Activated CD4-positive, alpha-beta T cell treated with anti-CD3 and anti-CD28 coated beads for 36 hours (primary cell): ENCODE measurements at regions not wholly inside any gene's neighbourhood (a gene's known extent, or its start where the extent isn't known, plus 50 kb on each side); places are given as distances from the start of the nearest gene placed in this dataset.
"Not testable (repeated sequence)": the region's sequence is repeated elsewhere in the genome, so short reads cannot be mapped to it uniquely, and the experiment has no call there.

Experiments
- ATAC-seq: fragments of 200-7000 bp; cut with Tn5 transposase; one replicate; pipeline ENCODE4 v1.10.0; 2021; ENCODE audit warnings: mild to moderate bottlenecking, moderate library complexity
- CTCF ChIA-PET: fragments of 350-600 bp; sonication (Branson Sonifier 250); formaldehyde crosslinking; loops from one replicate; lab custom pipeline; 2021; ENCODE audit warnings: antibody characterized with exemption; lab: Charles Lee
- POLR2A ChIA-PET: fragments of 350-600 bp; sonication (Branson Sonifier 250); formaldehyde crosslinking; loops from one replicate; lab custom pipeline; 2021; ENCODE audit warnings: antibody characterized with exemption, inconsistent platforms; lab: Charles Lee
- DNase-seq: peaks from one replicate; pipeline ENCODE4 v3.0.0-alpha.2; 2020
- H3K27ac Mint-ChIP-seq: one replicate; pipeline ENCODE4 v1.8.0; 2021; ENCODE audit warnings: mixed read lengths
- H3K27me3 Mint-ChIP-seq: one replicate; pipeline ENCODE4 v1.8.0; 2021; ENCODE audit warnings: mixed read lengths
- H3K36me3 Mint-ChIP-seq: one replicate; pipeline ENCODE4 v1.8.0; 2021; ENCODE audit warnings: low read depth, mixed read lengths
- H3K4me1 Mint-ChIP-seq: one replicate; pipeline ENCODE4 v1.8.0; 2021; ENCODE audit warnings: mixed read lengths
- H3K4me3 Mint-ChIP-seq: one replicate; pipeline ENCODE4 v1.8.0; 2021; ENCODE audit warnings: mild to moderate bottlenecking, moderate library complexity, mixed read lengths
- H3K9me3 Mint-ChIP-seq: one replicate; pipeline ENCODE4 v1.8.0; 2021; ENCODE audit warnings: low read depth, mixed read lengths
- intact Hi-C, 2 experiments: fragments of 100-400 bp; cut with DNase I in 1 of 2; cut with micrococcal nuclease in 1 of 2; formaldehyde crosslinking; loops; one replicate each; pipeline versions ENCODE4 v1.14.2 to v1.15.1; 2022 to 2024; cut with DNase I, micrococcal nuclease

GRCh38 chr1:214095896-214096295 is 108.1 kb downstream of the PROX1 start:
- ATAC-seq, DNase-seq: not testable (repeated sequence)

GRCh38 chr1:214101246-214101645 is 113.5 kb downstream of the PROX1 start:
- Mint-ChIP-seq H3K27me3 (no peaks in the 10 kb centered on the region), H3K36me3 (no peaks in the 10 kb centered on the region), H3K4me1 (no peaks in the 10 kb centered on the region), H3K27ac (no peak overlapping the region), H3K4me3 (no peak overlapping the region), H3K9me3 (peaks cover 3% of the 10 kb centered on the region)
- no peak for ATAC-seq
- no peak for DNase-seq
- ChIA-PET POLR2A (no interaction called here), CTCF (interaction anchor here (0.6 kb wide), 1 partner anchor 226 kb away, joined by 3 read pairs; no protein-coding TSS in a partner anchor)
- intact Hi-C loops, result no loop called here

More at GRCh38 chr1:214095896-214096295, 108.1 kb downstream of the PROX1 start:
- POLR2A ChIA-PET, CTCF ChIA-PET, H3K4me1 Mint-ChIP-seq, H3K4me3 Mint-ChIP-seq, H3K27me3 Mint-ChIP-seq, H3K36me3 Mint-ChIP-seq, H3K27ac Mint-ChIP-seq, H3K9me3 Mint-ChIP-seq, intact Hi-C loops: not testable (repeated sequence)

- intact Hi-C loops, result no loop called here
- Mint-ChIP-seq H3K27me3 (no peaks in the 10 kb centered on the region), H3K4me3 (no peak overlapping the region), H3K36me3 (no peaks in the 10 kb centered on the region), H3K9me3 (peaks cover 3% of the 10 kb centered on the region), H3K4me1 (no peaks in the 10 kb centered on the region), H3K27ac (no peak overlapping the region)
- ATAC-seq, result no peak
- CTCF ChIA-PET, result interaction anchor here (0.6 kb wide), 1 partner anchor 226 kb away, joined by 3 read pairs; no protein-coding TSS in a partner anchor
- POLR2A ChIA-PET, result no interaction called here
- DNase-seq, result no peak
Observed at GRCh38 chr1:214101828-214102227, 114.1 kb downstream of the PROX1 start.

GRCh38 chr1:214102907-214103306 is 115.1 kb downstream of the PROX1 start:
- DNase-seq, result no peak
- H3K27ac Mint-ChIP-seq, result no peak overlapping the region
- H3K27me3 Mint-ChIP-seq, result no peaks in the 10 kb centered on the region
- peaks cover 3% of the 10 kb centered on the region for H3K9me3 Mint-ChIP-seq
- H3K4me3 Mint-ChIP-seq, result no peak overlapping the region
- intact Hi-C loops, result no loop called here
- no peak for ATAC-seq
- ChIA-PET CTCF (interaction anchor here (0.7 kb wide), 1 partner anchor 427 kb away, joined by 3 read pairs; no protein-coding TSS in a partner anchor), POLR2A (no interaction called here)
- H3K36me3 Mint-ChIP-seq, result no peaks in the 10 kb centered on the region
- no peaks in the 10 kb centered on the region for H3K4me1 Mint-ChIP-seq

GRCh38 chr1:214103778-214104177 is 116.0 kb downstream of the PROX1 start:
- Mint-ChIP-seq H3K4me3 (no peak overlapping the region), H3K27me3 (peaks cover under 1% of the 10 kb centered on the region), H3K4me1 (no peaks in the 10 kb centered on the region), H3K9me3 (peaks cover 3% of the 10 kb centered on the region), H3K36me3 (no peaks in the 10 kb centered on the region), H3K27ac (no peak overlapping the region)
- intact Hi-C loops, result no loop called here
- DNase-seq (no peak), ATAC-seq (no peak)
- ChIA-PET POLR2A (no interaction called here), CTCF (no interaction called here)

GRCh38 chr1:214106375-214106774 is 118.6 kb downstream of the PROX1 start:
- Mint-ChIP-seq H3K4me1 (no peaks in the 10 kb centered on the region), H3K9me3 (peaks cover 3% of the 10 kb centered on the region), H3K4me3 (no peak overlapping the region), H3K36me3 (no peaks in the 10 kb centered on the region), H3K27me3 (peaks cover 2% of the 10 kb centered on the region), H3K27ac (no peak overlapping the region)
- no peak for ATAC-seq
- CTCF ChIA-PET, result interaction anchor here (0.8 kb wide), 1 partner anchor 260 kb away, joined by 3 read pairs; no protein-coding TSS in a partner anchor
- no peak for DNase-seq
- POLR2A ChIA-PET, result no interaction called here
- intact Hi-C loops, result no loop called here

GRCh38 chr1:214107322-214108096 is 119.7 kb downstream of the PROX1 start:
- H3K4me3 Mint-ChIP-seq, result no peak overlapping the region
- ATAC-seq (no peak), DNase-seq (no peak)
- H3K27me3 Mint-ChIP-seq, result peaks cover 2% of the 10 kb centered on the region
- POLR2A ChIA-PET, result no interaction called here
- no peaks in the 10 kb centered on the region for H3K4me1 Mint-ChIP-seq
- no peak overlapping the region for H3K27ac Mint-ChIP-seq
- no peaks in the 10 kb centered on the region for H3K36me3 Mint-ChIP-seq
- H3K9me3 Mint-ChIP-seq, result peaks cover 3% of the 10 kb centered on the region
- intact Hi-C loops, result no loop called here
- CTCF ChIA-PET, result interaction anchor here (1.5 kb wide), 1 partner anchor 15 kb away, joined by 4 read pairs; no protein-coding TSS in a partner anchor

GRCh38 chr1:214108097-214108446 is 120.3 kb downstream of the PROX1 start:
- DNase-seq (no peak), ATAC-seq (no peak)
- Mint-ChIP-seq H3K36me3 (no peaks in the 10 kb centered on the region), H3K27ac (no peak overlapping the region), H3K4me1 (no peaks in the 10 kb centered on the region), H3K4me3 (no peak overlapping the region), H3K9me3 (peaks cover 3% of the 10 kb centered on the region), H3K27me3 (peaks cover 2% of the 10 kb centered on the region)
- CTCF ChIA-PET, result interaction anchor here (1.5 kb wide), 1 partner anchor 15 kb away, joined by 4 read pairs; no protein-coding TSS in a partner anchor
- intact Hi-C loops, result no loop called here
- POLR2A ChIA-PET, result no interaction called here

GRCh38 chr1:214111796-214112195 is 124.0 kb downstream of the PROX1 start:
- no peak overlapping the region for H3K4me3 Mint-ChIP-seq
- H3K9me3 Mint-ChIP-seq, result no peaks in the 10 kb centered on the region
- H3K27ac Mint-ChIP-seq, result no peak overlapping the region
- DNase-seq (no peak), ATAC-seq (no peak)
- no peaks in the 10 kb centered on the region for H3K4me1 Mint-ChIP-seq
- ChIA-PET CTCF (no interaction called here), POLR2A (no interaction called here)
- intact Hi-C loops, result no loop called here
- no peaks in the 10 kb centered on the region for H3K36me3 Mint-ChIP-seq
- H3K27me3 Mint-ChIP-seq, result peaks cover 2% of the 10 kb centered on the region

- no peak overlapping the region for H3K27ac Mint-ChIP-seq
- ATAC-seq (no peak), DNase-seq (no peak)
- ChIA-PET POLR2A (no interaction called here), CTCF (no interaction called here)
- intact Hi-C loops, result no loop called here
- H3K27me3 Mint-ChIP-seq, result no peaks in the 10 kb centered on the region
- H3K4me3 Mint-ChIP-seq, result no peak overlapping the region
- H3K9me3 Mint-ChIP-seq, result peaks cover 13% of the 10 kb centered on the region
- H3K36me3 Mint-ChIP-seq, result peaks cover 6% of the 10 kb centered on the region
- peaks cover 5% of the 10 kb centered on the region for H3K4me1 Mint-ChIP-seq
Observed at GRCh38 chr1:214116258-214116657, 128.5 kb downstream of the PROX1 start.

GRCh38 chr1:214117780-214118179 is 130.0 kb downstream of the PROX1 start:
- ChIA-PET CTCF (no interaction called here), POLR2A (no interaction called here)
- no peak overlapping the region for H3K27ac Mint-ChIP-seq
- H3K36me3 Mint-ChIP-seq, result peaks cover 6% of the 10 kb centered on the region
- ATAC-seq (no peak), DNase-seq (no peak)
- peaks cover 5% of the 10 kb centered on the region for H3K4me1 Mint-ChIP-seq
- intact Hi-C loops, result no loop called here
- H3K27me3 Mint-ChIP-seq, result no peaks in the 10 kb centered on the region
- peaks cover 13% of the 10 kb centered on the region for H3K9me3 Mint-ChIP-seq
- H3K4me3 Mint-ChIP-seq, result no peak overlapping the region

- H3K4me1 Mint-ChIP-seq, result peaks cover 8% of the 10 kb centered on the region
- DNase-seq (no peak), ATAC-seq (no peak)
- POLR2A ChIA-PET, result no interaction called here
- peaks cover 6% of the 10 kb centered on the region for H3K36me3 Mint-ChIP-seq
- peaks cover 13% of the 10 kb centered on the region for H3K9me3 Mint-ChIP-seq
- no peak overlapping the region for H3K27ac Mint-ChIP-seq
- H3K4me3 Mint-ChIP-seq, result no peak overlapping the region
- peaks cover 2% of the 10 kb centered on the region for H3K27me3 Mint-ChIP-seq
- intact Hi-C loops, result loop anchor here in 1 of 2 experiments (5.0 to 10.0 kb wide), 2 partner anchors 878 to 995 kb away; no protein-coding TSS in a partner anchor
- CTCF ChIA-PET, result interaction anchor here (0.7 kb wide), 1 partner anchor 954 kb away, joined by 3 read pairs; no protein-coding TSS in a partner anchor
Observed at GRCh38 chr1:214120191-214120590, 132.4 kb downstream of the PROX1 start.
